Spleen (tissue), 11 donors: ENCODE measurements at regions not wholly inside any gene's neighbourhood (a gene's known extent, or its start where the extent isn't known, plus 50 kb on each side); places are given as distances from the start of the nearest gene placed in this dataset.

Experiments used
- DNase-seq: peaks from one replicate; pipeline ENCODE4 v3.0.0-alpha.2; 2020
- H3K27ac ChIP-seq, 8 donors: fragments of 200-600 bp; sonication (generic) in 7 of 8; 1 replicate in 4 of 8; 2 replicates in 4 of 8; pipeline versions ENCODE4 v1.5.0 to v1.8.0; 2016 to 2021; ENCODE audit warnings: inconsistent platforms in 4 of 8, mild to moderate bottlenecking in 4 of 8, moderate library complexity in 1 of 8
- H3K27me3 ChIP-seq, 7 donors: fragments of 200-600 bp; sonication (generic) in 6 of 7; replicated peaks in 1 of 7; 1 replicate in 4 of 7; 2 replicates in 3 of 7; pipeline versions ENCODE4 v1.5.0 to v1.8.0; 2016 to 2021; ENCODE audit warnings: inconsistent platforms in 3 of 7, mild to moderate bottlenecking in 1 of 7
- H3K36me3 ChIP-seq, 6 donors: fragments of 200-600 bp; sonication (generic) in 5 of 6; 1 replicate in 4 of 6; 2 replicates in 2 of 6; pipeline versions ENCODE4 v1.5.0 to v1.8.0; 2016 to 2021; ENCODE audit warnings: inconsistent platforms in 2 of 6
- H3K4me1 ChIP-seq, 6 donors: fragments of 200-600 bp; sonication (generic) in 5 of 6; 1 replicate in 3 of 6; 2 replicates in 3 of 6; pipeline versions ENCODE4 v1.5.0 to v1.8.0; 2016 to 2021; ENCODE audit warnings: inconsistent platforms in 3 of 6
- H3K4me3 ChIP-seq, 8 donors: fragments of 200-600 bp; sonication (generic) in 7 of 8; 1 replicate in 4 of 8; 2 replicates in 4 of 8; pipeline versions ENCODE4 v1.5.0 to v1.8.0; 2016 to 2021; ENCODE audit warnings: inconsistent platforms in 4 of 8, mild to moderate bottlenecking in 4 of 8, moderate library complexity in 2 of 8
- H3K9me3 ChIP-seq, 8 donors: fragments of 200-600 bp; sonication (generic) in 7 of 8; 1 replicate in 4 of 8; 2 replicates in 4 of 8; pipeline versions ENCODE4 v1.5.0 to v1.8.0; 2016 to 2021; ENCODE audit warnings: inconsistent platforms in 4 of 8
- POLR2A ChIP-seq, 3 donors: fragments of 450-650 bp; IDR thresholded peaks; one replicate each; pipeline ENCODE4 v1.5.1; 2017; ENCODE audit warnings: antibody characterized with exemption in 3 of 3, mild to moderate bottlenecking in 1 of 3
- POLR2AphosphoS5 ChIP-seq, 3 donors: sonication (generic); formaldehyde crosslinking; IDR thresholded peaks; one replicate each; pipeline ENCODE4 v1.5.1; 2017; ENCODE audit warnings: antibody characterized with exemption in 3 of 3
- WGBS, 5 donors: extraction: QIAGEN DNeasy Blood & Tissue Kit in 3 of 5; methylation state at CpG; one replicate each; pipeline versions ENCODE4 v1.1.5 to v1.1.7; 2013 to 2018; 5-methylcytosine and 5-hydroxymethylcytosine counted together
- intact Hi-C: fragments of 100-400 bp; cut with DNase I; formaldehyde crosslinking; loops from one replicate; pipeline ENCODE4 v1.15.0; 2023; ENCODE audit warnings: low total_unique reads
- TF ChIP-seq, protein P1 (sequence below), 11 experiments: fragments of 200-600 bp in 7 of 11; fragments of 450-650 bp in 4 of 11; sonication (generic) in 4 of 11; IDR thresholded peaks in 8 of 11; conservative IDR thresholded peaks in 3 of 11; 1 replicate in 7 of 11; 2 replicates in 4 of 11; pipeline versions ENCODE4 v1.4.0 to v1.8.0; 2016 to 2021; ENCODE audit warnings: antibody characterized with exemption in 11 of 11, inconsistent platforms in 4 of 11, mild to moderate bottlenecking in 1 of 11
- donor health status: healthy with polysubstance abuse.
- donor health status: DM: no; HTN: no; CAD: no; lungs with moderate emphysema.
- donor health status: DM: no; HTN: no; CAD: no.
- donor health status: Bipolar disorder and iron deficiency.
- donor health status: healthy.
- donor health status: DM: no; HTN: no; CAD: no.
- donor health status: DM: yes; HTN: yes; CAD: no.

DNA sequence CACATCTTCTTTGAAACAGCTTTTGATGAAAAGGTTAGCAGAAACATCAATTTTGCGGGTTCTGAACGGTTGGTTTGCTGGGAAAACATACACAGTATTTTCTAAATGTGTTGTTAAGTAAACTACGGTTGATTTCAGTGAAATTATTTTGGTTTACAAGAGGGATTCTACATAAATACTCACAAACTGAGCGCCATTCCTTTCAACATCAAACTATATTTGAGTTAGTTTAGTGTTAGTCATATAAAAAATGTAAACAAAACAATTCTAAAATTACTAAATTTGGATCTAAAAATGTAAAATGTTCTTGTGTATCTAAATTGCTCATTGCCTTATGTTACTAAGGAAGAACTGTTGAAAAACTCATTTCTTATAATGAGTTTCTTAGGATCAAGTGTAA is 425.6 kb downstream of the PCDH18 start:
- 77 to 90% (median 84%) methylated on average over 4 of the region's 4 CpGs for WGBS, 5 donors

DNA sequence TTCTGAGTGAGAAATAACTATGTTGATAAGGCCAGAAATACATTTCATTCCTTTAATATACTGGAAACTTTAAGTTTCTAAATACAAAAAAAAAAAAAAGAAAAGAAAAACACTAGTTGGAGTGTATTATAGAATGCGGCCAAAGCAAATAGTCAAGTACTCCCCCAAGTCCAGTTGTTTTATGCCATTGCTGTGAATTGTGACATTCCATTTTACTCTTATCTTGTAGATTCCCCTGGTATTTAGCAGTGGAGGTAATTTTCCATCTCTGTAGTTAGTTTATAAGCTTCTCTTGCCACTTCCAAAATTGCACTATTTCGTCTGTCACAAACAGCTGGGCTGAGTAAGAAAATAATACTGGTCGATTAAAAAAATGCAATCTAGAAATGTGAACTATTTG is 426.0 kb downstream of the PCDH18 start:
- Histone ChIP-seq H3K4me3 (no peak overlapping the region), H3K4me1 (no peaks in the 10 kb centered on the region), H3K9me3 (peaks cover 0 to 5% (median 0%) of the 10 kb centered on the region in 8 donors), H3K27me3 (no peaks in the 10 kb centered on the region), H3K36me3 (no peaks in the 10 kb centered on the region), H3K27ac (no peak overlapping the region)
- 76 to 83% (median 79%) methylated on average over 3 of the region's 3 CpGs for WGBS, 5 donors
- DNase-seq = no peak
- intact Hi-C loops = no loop called here
- TF ChIP-seq, protein P1, sequence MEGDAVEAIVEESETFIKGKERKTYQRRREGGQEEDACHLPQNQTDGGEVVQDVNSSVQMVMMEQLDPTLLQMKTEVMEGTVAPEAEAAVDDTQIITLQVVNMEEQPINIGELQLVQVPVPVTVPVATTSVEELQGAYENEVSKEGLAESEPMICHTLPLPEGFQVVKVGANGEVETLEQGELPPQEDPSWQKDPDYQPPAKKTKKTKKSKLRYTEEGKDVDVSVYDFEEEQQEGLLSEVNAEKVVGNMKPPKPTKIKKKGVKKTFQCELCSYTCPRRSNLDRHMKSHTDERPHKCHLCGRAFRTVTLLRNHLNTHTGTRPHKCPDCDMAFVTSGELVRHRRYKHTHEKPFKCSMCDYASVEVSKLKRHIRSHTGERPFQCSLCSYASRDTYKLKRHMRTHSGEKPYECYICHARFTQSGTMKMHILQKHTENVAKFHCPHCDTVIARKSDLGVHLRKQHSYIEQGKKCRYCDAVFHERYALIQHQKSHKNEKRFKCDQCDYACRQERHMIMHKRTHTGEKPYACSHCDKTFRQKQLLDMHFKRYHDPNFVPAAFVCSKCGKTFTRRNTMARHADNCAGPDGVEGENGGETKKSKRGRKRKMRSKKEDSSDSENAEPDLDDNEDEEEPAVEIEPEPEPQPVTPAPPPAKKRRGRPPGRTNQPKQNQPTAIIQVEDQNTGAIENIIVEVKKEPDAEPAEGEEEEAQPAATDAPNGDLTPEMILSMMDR (IDR thresholded peaks at IDR 0.05 in 8 of 11, conservative IDR thresholded peaks at IDR 0.05 in 3 of 11) = no peak
- TF ChIP-seq POLR2A (IDR thresholded peaks at IDR 0.05) = no peak
- no peak for TF ChIP-seq POLR2AphosphoS5 (IDR thresholded peaks at IDR 0.05)

More for the DNA sequence above, 425.6 kb downstream of the PCDH18 start:
- H3K4me3 ChIP-seq = no peak overlapping the region
- no peak for TF ChIP-seq POLR2AphosphoS5 (IDR thresholded peaks at IDR 0.05)
- TF ChIP-seq, protein P1 (IDR thresholded peaks at IDR 0.05 in 8 of 11, conservative IDR thresholded peaks at IDR 0.05 in 3 of 11) = no peak
- TF ChIP-seq POLR2A (IDR thresholded peaks at IDR 0.05) = no peak
- intact Hi-C loops = no loop called here
- no peaks in the 10 kb centered on the region for H3K36me3 ChIP-seq
- H3K27ac ChIP-seq = no peak overlapping the region
- no peaks in the 10 kb centered on the region for H3K4me1 ChIP-seq
- H3K9me3 ChIP-seq = peaks cover 0 to 5% (median 0%) of the 10 kb centered on the region in 8 donors
- no peaks in the 10 kb centered on the region for H3K27me3 ChIP-seq
- no peak for DNase-seq

DNA sequence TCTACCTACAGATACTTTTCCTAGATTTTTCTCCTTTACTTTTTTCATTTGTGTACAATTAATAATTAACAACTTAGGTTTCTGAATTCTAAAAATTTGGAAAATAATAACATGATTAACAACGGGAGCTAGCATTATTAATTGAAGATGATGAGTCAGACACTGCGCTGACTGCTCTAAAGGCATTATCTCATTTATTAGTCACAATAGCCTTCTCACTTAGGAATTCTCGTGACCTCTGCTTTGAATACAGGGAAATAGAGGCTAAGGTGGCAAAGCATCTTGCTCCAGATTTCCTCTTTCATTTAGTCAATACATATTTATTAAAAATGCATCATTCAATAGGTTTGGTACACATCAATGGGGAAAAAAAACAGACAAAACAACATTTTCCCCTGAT is 441.3 kb downstream of the PCDH18 start:
- WGBS, 5 donors = 62 to 81% (median 77%) methylated on average over 3 of the region's 3 CpGs

DNA sequence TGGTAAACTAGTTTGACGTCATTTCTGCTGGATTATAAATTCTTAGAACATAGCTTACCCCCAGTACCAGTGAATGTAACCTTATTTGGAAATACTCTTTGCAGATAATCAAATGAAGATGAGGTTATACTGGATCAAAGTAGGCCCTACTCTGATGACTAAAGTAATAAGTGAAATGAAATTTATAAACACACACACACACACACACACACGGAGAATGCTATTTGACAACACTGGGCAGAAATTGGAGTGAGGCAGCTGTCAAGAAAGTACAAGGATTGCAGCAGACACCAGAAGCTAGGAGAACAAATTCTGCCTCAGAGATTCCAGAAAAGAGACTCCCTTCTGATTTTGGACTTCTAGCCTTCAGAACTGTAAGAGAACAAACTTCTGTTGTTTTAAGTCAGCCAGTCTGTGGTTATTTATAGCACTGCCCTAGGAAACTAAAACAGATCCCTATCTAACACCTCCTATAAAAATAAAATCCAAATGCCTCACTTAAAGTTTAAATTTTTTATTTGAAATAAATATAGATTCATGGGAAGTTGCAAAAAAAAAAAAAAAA is 448.6 kb downstream of the PCDH18 start:
- intact Hi-C loops = no loop called here
- Histone ChIP-seq H3K27ac (no peak overlapping the region), H3K36me3 (no peaks in the 10 kb centered on the region), H3K27me3 (no peaks in the 10 kb centered on the region), H3K4me1 (no peaks in the 10 kb centered on the region), H3K4me3 (no peak overlapping the region), H3K9me3 (no peaks in the 10 kb centered on the region)
- no peak for DNase-seq
- TF ChIP-seq, protein P1 (IDR thresholded peaks at IDR 0.05 in 8 of 11, conservative IDR thresholded peaks at IDR 0.05 in 3 of 11) = no peak
- no peak for TF ChIP-seq POLR2A (IDR thresholded peaks at IDR 0.05)
- no peak for TF ChIP-seq POLR2AphosphoS5 (IDR thresholded peaks at IDR 0.05)
- WGBS, 5 donors = 74 to 91% (median 81%) methylated on average over 2 of the region's 2 CpGs

More for the DNA sequence above, 441.3 kb downstream of the PCDH18 start:
- DNase-seq = no peak
- Histone ChIP-seq H3K27me3 (no peaks in the 10 kb centered on the region), H3K27ac (no peak overlapping the region), H3K4me1 (no peaks in the 10 kb centered on the region), H3K36me3 (no peaks in the 10 kb centered on the region), H3K4me3 (no peak overlapping the region), H3K9me3 (no peaks in the 10 kb centered on the region)
- intact Hi-C loops = no loop called here
- no peak for TF ChIP-seq POLR2A (IDR thresholded peaks at IDR 0.05)
- TF ChIP-seq, protein P1 (IDR thresholded peaks at IDR 0.05 in 8 of 11, conservative IDR thresholded peaks at IDR 0.05 in 3 of 11) = no peak
- no peak for TF ChIP-seq POLR2AphosphoS5 (IDR thresholded peaks at IDR 0.05)
